B cell (primary cell): ENCODE measurements at regions not wholly inside any gene's neighbourhood (a gene's known extent, or its start where the extent isn't known, plus 50 kb on each side); places are given as distances from the start of the nearest gene placed in this dataset.

Experiments
- ATAC-seq: fragments of 200-7000 bp; cut with Tn5 transposase; one replicate; pipeline ENCODE4 v1.10.0; 2021; ENCODE audit warnings: low read depth, mild to moderate bottlenecking, moderate number of reproducible peaks, moderate library complexity
- CTCF ChIA-PET: fragments of 350-600 bp; sonication (Branson Sonifier 250); formaldehyde crosslinking; loops from one replicate; lab custom pipeline; 2021; ENCODE audit warnings: antibody characterized with exemption, inconsistent platforms; lab: Charles Lee
- POLR2A ChIA-PET: fragments of 350-600 bp; sonication (Branson Sonifier 250); formaldehyde crosslinking; loops from one replicate; lab custom pipeline; 2021; ENCODE audit warnings: antibody characterized with exemption; lab: Charles Lee
- DNase-seq: peaks from one replicate; pipeline ENCODE4 v3.0.0; 2013
- H2AFZ ChIP-seq: 2 replicates; pipeline ENCODE4 v1.6.1; 2012; ENCODE audit warnings: mild to moderate bottlenecking, low read depth, low read length; ENCODE audit not compliant: insufficient read depth, poor library complexity, severe bottlenecking
- H3K27ac ChIP-seq, 2 donors: 1 replicate in 1 of 2; 2 replicates in 1 of 2; pipeline ENCODE4 v1.5.1; 2012 to 2013; ENCODE audit warnings: low read length in 2 of 2, mild to moderate bottlenecking in 2 of 2, moderate library complexity in 1 of 2
- H3K27me3 ChIP-seq, 4 experiments: fragments of 200-600 bp in 1 of 4; sonication (generic) in 1 of 4; replicated peaks in 1 of 4; 1 replicate in 2 of 4; 2 replicates in 2 of 4; pipeline versions ENCODE4 v1.6.1 to v1.7.0; 2013 to 2016; ENCODE audit warnings: low read length in 3 of 4, mild to moderate bottlenecking in 2 of 4, mixed read lengths in 1 of 4, moderate library complexity in 1 of 4; ENCODE audit not compliant: insufficient read depth in 4 of 4, control insufficient read depth in 3 of 4; ENCODE audit errors: control extremely low read depth in 1 of 4
- H3K36me3 ChIP-seq, 2 experiments: replicated peaks in 1 of 2; 1 replicate in 1 of 2; 2 replicates in 1 of 2; pipeline versions ENCODE4 v1.6.1 to v1.7.1; 2013; ENCODE audit warnings: low read length in 1 of 2; ENCODE audit not compliant: insufficient read depth in 2 of 2, control insufficient read depth in 1 of 2; ENCODE audit errors: control extremely low read depth in 1 of 2, extremely low read depth in 1 of 2
- H3K4me1 ChIP-seq, 2 donors: fragments of 200-600 bp in 1 of 2; sonication (generic) in 1 of 2; 1 replicate in 1 of 2; 2 replicates in 1 of 2; pipeline versions ENCODE4 v1.5.1 to v1.6.1; 2013 to 2017; ENCODE audit warnings: low read length in 2 of 2; ENCODE audit not compliant: control insufficient read depth in 2 of 2, insufficient read depth in 2 of 2
- H3K4me2 ChIP-seq: replicated peaks from 2 replicates; pipeline ENCODE3; 2012; ENCODE audit warnings: mild to moderate bottlenecking, low read depth, low read length; ENCODE audit not compliant: poor library complexity, severe bottlenecking
- H3K4me3 ChIP-seq, 5 experiments: fragments of 200-600 bp in 1 of 5; sonication (generic) in 1 of 5; 1 replicate in 3 of 5; 2 replicates in 2 of 5; pipeline versions ENCODE4 v1.5.1 to v1.7.0; 2011 to 2016; ENCODE audit warnings: low read length in 4 of 5, mild to moderate bottlenecking in 4 of 5, low read depth in 2 of 5, control low read depth in 1 of 5, moderate library complexity in 1 of 5; ENCODE audit not compliant: insufficient read depth in 1 of 5; ENCODE audit errors: control extremely low read depth in 1 of 5, extremely low read depth in 1 of 5
- H3K79me2 ChIP-seq: fragments of 200-600 bp; sonication (generic); one replicate; pipeline ENCODE4 v1.6.0; 2016; ENCODE audit warnings: low read length; ENCODE audit not compliant: control insufficient read depth, insufficient read depth
- H3K9ac ChIP-seq: fragments of 200-600 bp; sonication (generic); 2 replicates; pipeline ENCODE4 v1.6.1; 2017; ENCODE audit warnings: mild to moderate bottlenecking, low read length, moderate library complexity
- H3K9me3 ChIP-seq, 3 donors: one replicate each; pipeline versions ENCODE4 v1.6.1 to v1.7.1; 2013; ENCODE audit warnings: low read length in 2 of 3; ENCODE audit not compliant: control insufficient read depth in 2 of 3, insufficient read depth in 1 of 3; ENCODE audit errors: control extremely low read depth in 1 of 3
- H4K20me1 ChIP-seq: 2 replicates; pipeline ENCODE4 v1.6.0; 2012; ENCODE audit warnings: mild to moderate bottlenecking, low read length; ENCODE audit not compliant: insufficient read depth, control insufficient read depth, poor library complexity, severe bottlenecking
- H3K27ac Mint-ChIP-seq: one replicate; pipeline ENCODE4 v1.8.0; 2021; ENCODE audit warnings: mixed read lengths
- H3K27me3 Mint-ChIP-seq: one replicate; pipeline ENCODE4 v1.8.0; 2021; ENCODE audit warnings: mixed read lengths
- H3K4me1 Mint-ChIP-seq: one replicate; pipeline ENCODE4 v1.8.0; 2021; ENCODE audit warnings: mixed read lengths
- H3K4me3 Mint-ChIP-seq: one replicate; pipeline ENCODE4 v1.8.0; 2021; ENCODE audit warnings: mixed read lengths
- H3K9me3 Mint-ChIP-seq: one replicate; pipeline ENCODE4 v1.8.0; 2022; ENCODE audit warnings: mixed read lengths; ENCODE audit not compliant: insufficient read depth
- EZH2 ChIP-seq: IDR thresholded peaks from 2 replicates; pipeline ENCODE4 v1.6.1; 2012; ENCODE audit warnings: borderline replicate concordance, low read depth, mild to moderate bottlenecking, moderate library complexity, low read length; ENCODE audit not compliant: insufficient read depth, poor library complexity, severe bottlenecking
- WGBS: methylation state at CpG from one replicate; pipeline ENCODE4 v1.1.5; 2013; ENCODE audit warnings: missing lambda C conversion rate; ENCODE audit not compliant: insufficient coverage; 5-methylcytosine and 5-hydroxymethylcytosine counted together
- intact Hi-C: fragments of 100-400 bp; cut with micrococcal nuclease; formaldehyde crosslinking; loops from one replicate; pipeline ENCODE4 v1.10.0; 2022
- TF ChIP-seq, protein P1 (sequence below): fragments of 200-600 bp; IDR thresholded peaks from one replicate; pipeline ENCODE4 v1.8.0; 2022; ENCODE audit warnings: antibody characterized with exemption, mild to moderate bottlenecking

- Histone ChIP-seq H3K4me2 (no peak overlapping the region), H3K4me3 (no peak overlapping the region), H3K79me2 (no peaks in the 10 kb centered on the region), H2AFZ (no peak overlapping the region), H3K4me1 (no peaks in the 10 kb centered on the region), H3K9ac (no peak overlapping the region), H3K36me3 (no peaks in the 10 kb centered on the region), H3K9me3 (no peaks in the 10 kb centered on the region), H3K27ac (no peak overlapping the region), H4K20me1 (no peaks in the 10 kb centered on the region), H3K27me3 (no peaks in the 10 kb centered on the region)
- intact Hi-C loops: no loop called here
- ChIA-PET CTCF (no interaction called here), POLR2A (no interaction called here)
- Mint-ChIP-seq H3K27me3 (no peaks in the 10 kb centered on the region), H3K27ac (no peak overlapping the region), H3K4me1 (no peaks in the 10 kb centered on the region), H3K9me3 (no peaks in the 10 kb centered on the region), H3K4me3 (no peak overlapping the region)
- TF ChIP-seq, protein P1, sequence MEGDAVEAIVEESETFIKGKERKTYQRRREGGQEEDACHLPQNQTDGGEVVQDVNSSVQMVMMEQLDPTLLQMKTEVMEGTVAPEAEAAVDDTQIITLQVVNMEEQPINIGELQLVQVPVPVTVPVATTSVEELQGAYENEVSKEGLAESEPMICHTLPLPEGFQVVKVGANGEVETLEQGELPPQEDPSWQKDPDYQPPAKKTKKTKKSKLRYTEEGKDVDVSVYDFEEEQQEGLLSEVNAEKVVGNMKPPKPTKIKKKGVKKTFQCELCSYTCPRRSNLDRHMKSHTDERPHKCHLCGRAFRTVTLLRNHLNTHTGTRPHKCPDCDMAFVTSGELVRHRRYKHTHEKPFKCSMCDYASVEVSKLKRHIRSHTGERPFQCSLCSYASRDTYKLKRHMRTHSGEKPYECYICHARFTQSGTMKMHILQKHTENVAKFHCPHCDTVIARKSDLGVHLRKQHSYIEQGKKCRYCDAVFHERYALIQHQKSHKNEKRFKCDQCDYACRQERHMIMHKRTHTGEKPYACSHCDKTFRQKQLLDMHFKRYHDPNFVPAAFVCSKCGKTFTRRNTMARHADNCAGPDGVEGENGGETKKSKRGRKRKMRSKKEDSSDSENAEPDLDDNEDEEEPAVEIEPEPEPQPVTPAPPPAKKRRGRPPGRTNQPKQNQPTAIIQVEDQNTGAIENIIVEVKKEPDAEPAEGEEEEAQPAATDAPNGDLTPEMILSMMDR: no peak
- TF ChIP-seq EZH2: no peak
- no peak for ATAC-seq
- 40% methylated on average over 1 of the region's 2 CpGs for WGBS
- no peak for DNase-seq
Measured at GRCh38 chr4:117900832-117901231, 133.5 kb upstream of the NDST3 start.

- intact Hi-C loops: no loop called here
- Histone ChIP-seq H2AFZ (no peak overlapping the region), H3K27ac (no peak overlapping the region), H3K36me3 (no peaks in the 10 kb centered on the region), H3K4me3 (no peak overlapping the region), H3K9me3 (no peaks in the 10 kb centered on the region), H3K27me3 (no peaks in the 10 kb centered on the region), H3K4me1 (no peaks in the 10 kb centered on the region), H4K20me1 (no peaks in the 10 kb centered on the region), H3K4me2 (no peak overlapping the region), H3K9ac (no peak overlapping the region), H3K79me2 (no peaks in the 10 kb centered on the region)
- WGBS: no CpG with 5 or more reads among the region's 1 CpG
- H3K27ac Mint-ChIP-seq: no peak overlapping the region
- H3K4me1 Mint-ChIP-seq: no peaks in the 10 kb centered on the region
- ATAC-seq: no peak
- no peak for DNase-seq
- CTCF ChIA-PET: no interaction called here
- no peaks in the 10 kb centered on the region for H3K9me3 Mint-ChIP-seq
- no peak overlapping the region for H3K4me3 Mint-ChIP-seq
- TF ChIP-seq, protein P1: no peak
- TF ChIP-seq EZH2: no peak
- H3K27me3 Mint-ChIP-seq: no peaks in the 10 kb centered on the region
- POLR2A ChIA-PET: no interaction called here
Measured at GRCh38 chr4:117907646-117908045, 126.6 kb upstream of the NDST3 start.
